GM21576 (cell line): ENCODE measurements at regions not wholly inside any gene's neighbourhood (a gene's known extent, or its start where the extent isn't known, plus 50 kb on each side); places are given as distances from the start of the nearest gene placed in this dataset.

ENCODE experiments used
- ATAC-seq: cut with Tn5 transposase; IDR thresholded peaks from one replicate; pipeline ENCODE4 v1.9.1; 2021; ENCODE audit warnings: mild to moderate bottlenecking, moderate library complexity; ENCODE audit not compliant: unreplicated experiment

DNA sequence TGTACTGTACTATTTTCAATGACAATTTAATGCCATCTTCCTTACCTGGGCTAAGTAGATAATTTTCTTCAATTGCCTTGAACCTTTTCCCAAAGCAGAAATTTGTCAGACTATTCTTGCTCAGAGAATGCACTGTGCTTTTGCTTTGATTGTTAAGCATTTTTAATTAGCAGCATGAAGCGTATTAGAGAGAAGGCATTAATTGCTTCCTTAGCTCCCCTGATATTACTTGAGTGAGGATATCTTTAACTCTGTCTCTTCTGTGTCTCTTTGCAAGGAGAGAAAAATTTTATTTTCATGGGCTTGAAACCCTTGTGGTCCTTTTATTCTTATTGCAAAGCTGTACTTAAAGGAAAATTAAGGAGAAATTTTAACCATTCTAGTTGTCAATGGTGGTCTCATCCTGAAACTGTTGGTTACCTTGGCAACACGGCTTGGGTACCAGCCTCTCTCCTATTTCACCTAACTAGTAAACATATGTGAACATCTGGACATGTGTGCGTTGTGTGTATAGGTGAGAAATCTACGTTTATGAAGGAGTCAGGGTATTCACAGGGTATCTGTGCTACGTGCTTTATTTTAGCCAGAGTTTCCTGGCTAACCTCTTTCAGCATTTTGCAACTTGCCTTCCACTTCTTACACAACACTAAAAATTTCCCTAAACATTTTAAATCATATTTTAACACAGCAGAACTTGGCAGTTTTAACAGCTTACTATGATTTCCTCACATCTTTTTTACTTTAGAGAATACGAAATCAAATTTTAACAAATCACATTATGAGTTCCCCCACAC, 225.5 kb downstream of the KLF5 start:
- ATAC-seq: no peak

DNA sequence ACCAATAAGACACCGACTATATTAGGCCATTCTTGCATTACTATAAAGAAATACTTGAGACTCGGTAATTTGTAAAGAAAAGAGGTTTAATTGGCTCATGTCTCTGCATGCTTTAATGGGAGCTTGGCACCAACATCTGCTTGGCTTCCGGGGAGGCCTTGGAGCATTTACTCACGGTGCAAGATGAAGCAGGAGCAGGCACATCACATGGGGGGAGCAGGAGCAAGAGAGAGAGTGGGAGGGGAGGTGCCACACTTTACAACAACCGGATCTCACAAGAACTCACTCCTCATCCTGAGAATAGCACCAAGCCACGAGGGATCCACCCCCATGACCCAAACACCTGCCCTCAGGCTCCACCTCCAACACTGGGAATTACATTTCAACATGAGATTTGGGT, 224.8 kb downstream of the KLF5 start:
- ATAC-seq: no peak

DNA sequence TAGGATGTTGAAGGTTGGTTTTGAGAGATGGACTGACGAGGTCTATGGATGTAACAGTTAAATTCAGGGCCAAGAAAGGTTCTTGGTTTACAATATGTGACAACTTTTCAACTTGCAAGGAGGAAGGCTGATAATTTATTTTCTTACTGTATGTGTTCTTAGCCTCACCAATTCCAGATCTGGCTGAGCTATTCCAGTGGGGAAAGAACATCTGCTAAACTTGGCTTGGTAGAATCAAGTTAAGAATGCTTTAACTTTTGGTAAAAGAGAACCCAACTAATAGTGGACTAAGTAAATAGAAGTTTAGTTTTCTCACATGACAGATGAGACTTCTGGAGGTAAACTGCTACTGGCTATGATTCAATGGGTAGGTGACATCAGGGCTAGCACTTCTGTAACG, 222.9 kb downstream of the KLF5 start:
- no peak for ATAC-seq

DNA sequence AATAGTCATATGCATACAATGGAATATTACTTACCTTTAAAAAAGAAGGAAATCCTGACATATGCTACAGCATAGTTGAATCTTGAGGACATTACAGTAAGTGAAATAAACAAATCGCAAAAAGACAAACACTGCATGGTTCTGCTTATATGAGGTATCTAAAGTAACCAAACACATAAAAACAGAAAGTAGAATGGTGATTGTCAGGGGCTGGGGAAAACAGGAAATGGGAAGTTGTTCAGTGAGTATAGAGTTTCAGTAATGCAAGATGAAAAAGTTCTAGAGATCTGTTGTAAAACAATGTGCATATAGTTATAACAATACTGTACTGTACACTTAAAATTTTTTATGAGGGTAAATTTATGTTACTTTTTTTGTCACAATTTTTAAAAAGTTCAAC, 219.4 kb downstream of the KLF5 start:
- no peak for ATAC-seq

DNA sequence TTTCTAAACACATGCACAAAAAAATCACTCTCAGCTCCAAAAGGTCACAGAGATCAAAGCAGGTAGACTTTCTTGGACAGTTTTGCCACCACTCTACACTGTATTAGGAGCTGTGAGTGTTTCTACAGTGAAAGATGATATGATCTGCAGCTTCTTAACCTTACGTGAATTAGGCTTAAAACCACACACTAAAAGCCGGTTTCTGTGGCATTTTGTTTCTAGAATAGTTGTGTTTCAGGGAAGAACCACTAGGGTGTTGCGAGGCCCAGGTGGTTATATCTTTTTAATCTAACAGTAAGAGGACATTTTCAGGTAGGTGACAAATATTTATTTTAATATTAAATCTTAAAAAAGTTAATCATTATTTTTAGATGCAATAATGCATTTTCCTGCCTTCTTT, 216.4 kb downstream of the KLF5 start:
- ATAC-seq: no peak

DNA sequence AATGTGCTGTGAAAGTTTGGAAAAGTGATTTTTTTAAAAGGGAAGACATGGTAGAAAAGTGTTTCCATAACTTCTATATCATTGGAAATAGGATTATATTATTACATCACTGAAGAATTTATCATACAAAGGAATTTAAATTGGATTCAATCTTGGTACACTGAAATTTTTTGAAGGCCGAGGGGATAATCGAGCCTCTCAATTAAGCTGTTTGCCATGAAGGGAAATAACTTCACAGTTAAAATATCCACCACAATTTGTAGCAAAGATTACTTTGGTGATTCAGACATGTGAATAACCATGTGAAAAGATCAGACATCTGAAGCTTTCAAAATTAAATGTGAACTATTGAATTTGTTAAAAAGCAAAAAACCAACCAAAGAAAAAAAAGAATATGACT, 215.3 kb downstream of the KLF5 start:
- no peak for ATAC-seq

DNA sequence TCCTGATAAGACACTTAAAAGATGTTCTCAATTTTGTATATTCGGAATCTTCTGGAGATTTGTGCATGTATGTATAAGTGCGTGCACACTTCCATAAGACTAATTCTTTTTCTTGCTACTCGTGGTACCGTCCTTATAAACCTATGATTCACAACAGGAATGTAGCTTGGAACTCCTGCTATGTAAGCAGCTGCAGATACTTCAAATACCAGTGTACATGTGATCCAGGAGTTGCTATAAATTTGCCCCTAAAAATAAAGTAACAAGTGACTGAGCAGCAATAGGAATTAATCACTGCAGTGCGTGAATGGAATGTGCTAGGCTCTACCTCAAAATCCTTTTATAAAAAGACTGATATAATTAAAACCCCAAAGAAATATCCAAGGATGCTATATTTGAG, 214.9 kb downstream of the KLF5 start:
- no peak for ATAC-seq

DNA sequence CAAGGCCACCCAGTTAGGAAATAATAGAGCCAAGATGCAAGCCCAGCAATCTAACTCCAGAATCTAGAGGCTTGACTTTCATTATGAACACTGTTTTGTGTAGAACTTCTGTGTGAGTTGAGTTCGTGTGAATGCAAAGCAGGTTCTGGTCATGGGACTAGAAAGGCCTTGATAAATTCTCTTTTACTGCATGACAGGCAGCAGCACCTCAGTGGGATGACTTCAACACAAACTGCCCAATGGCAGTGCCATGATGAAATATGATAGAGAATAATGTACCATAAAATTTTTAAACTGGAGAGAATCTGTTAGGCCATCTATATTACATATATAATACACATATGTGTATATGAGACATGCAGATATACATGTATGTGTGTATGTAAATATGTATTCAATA, 214.5 kb downstream of the KLF5 start:
- ATAC-seq: no peak

DNA sequence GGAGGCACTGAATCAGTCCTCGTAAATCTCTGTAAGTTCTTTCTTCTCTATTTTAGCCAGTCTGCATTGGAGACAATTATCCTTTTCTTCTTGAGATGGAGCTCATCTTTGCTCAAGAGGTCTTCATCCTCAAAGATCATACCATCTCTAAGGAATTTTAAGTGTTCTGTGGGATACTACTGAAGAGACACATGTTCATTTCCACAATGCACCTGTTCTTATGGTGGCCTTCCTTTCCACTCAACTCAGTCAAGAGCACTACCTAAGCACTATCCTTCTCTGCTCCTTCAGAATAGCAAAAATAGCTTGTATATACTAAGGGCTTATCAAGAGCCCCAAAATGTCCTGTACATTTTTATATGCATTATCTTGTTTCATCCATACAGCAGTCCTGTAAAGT, 214.0 kb downstream of the KLF5 start:
- no peak for ATAC-seq

DNA sequence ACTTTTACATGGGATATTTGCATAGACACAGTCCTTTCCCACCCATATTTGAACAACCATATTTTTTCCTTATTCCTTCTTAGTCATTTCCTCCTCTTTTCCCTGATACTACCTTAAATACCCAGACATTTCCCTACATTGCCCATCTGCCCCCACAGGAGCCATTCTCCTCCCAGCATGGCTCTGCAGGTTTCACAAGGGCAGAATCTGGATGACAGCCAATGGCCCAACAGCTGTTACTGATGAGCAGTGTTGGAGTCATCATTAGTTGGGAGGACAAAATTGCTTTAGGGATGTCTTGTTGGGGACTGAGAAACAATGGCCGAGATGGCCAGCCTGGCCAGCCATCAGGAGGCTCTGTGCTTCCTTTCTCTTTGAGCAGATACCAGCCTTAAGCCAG, 209.5 kb downstream of the KLF5 start:
- no peak for ATAC-seq

DNA sequence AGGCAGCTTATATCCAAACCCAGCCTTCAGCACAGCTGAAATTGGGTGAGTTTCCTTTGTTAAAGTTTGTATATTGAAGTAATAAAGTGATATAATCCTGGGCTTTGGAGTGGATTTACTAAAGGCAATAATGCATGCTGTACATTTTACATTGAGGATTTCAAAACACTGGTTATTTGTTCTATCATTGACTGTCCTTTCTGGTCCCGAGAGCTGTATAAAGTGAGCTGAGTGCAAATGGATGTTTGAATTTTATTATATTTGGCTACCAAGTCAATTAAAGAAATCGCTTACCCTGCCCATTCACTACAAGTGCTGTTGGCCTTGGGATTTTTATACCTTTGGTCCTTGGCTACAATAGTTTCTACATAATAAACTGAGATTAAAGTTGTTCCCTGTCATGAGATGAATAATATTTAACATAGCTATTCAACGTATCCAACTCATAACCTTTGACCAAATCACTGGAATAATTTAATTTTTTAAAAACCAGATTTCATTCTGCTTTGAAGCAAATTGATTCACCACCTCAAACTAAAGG, 207.9 kb downstream of the KLF5 start:
- no peak for ATAC-seq

DNA sequence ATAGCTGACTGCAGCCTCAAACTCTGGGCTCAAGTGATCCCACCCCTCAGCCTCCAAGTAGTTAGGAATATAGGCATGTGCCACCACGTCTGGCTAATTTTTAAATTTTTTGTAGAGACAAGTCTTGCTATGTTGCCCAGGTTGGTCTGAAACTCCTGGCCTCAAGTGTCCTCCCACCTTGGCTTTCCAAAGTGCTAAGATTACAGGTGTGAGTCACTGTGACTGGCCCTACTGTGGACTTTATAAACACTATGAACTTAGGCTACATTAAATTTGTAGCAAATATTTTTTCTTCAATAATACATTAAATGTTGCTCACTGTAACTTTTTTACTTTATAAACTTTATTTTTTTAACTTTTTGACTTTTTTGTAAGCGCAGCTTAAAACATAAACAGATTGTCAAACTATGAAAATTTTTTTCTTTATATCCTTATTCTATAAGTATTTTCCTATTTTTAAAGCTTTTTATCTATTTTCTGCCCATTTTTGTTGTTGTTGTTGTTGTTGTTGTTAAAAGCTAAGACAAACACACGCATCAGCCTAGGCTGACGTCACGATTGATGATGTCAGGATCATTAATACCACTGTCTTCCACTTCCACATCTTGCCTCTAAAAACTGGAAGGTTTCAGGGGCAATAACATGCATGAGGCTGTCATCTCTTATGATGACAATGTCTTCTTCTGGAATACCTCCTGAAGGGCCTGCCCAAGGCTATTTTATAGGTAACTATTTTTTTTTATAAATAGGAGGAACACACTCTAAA, 204.2 kb downstream of the KLF5 start:
- ATAC-seq: no peak

DNA sequence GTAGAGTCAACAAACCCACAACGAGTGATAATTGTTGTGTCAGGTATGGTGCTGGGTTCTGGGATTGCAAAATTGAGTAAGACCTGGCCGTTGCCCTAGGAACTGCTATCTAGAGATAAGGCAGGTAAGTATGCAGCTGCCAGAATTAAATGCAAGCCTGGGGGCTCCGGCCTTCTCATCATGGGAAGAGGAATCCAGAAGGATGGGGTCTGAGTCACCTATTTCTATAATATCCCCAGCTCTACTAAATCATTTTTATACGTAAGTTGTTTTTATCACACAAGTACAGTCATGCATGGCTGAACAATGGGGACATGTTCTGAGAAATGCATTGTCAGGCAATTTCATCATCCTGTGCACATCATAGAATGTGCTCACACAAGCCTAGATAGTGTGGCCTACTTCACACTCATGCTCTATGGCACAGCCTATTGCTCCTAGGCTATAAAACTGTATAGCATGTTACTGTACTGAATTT, 203.0 kb downstream of the KLF5 start:
- ATAC-seq: no peak

DNA sequence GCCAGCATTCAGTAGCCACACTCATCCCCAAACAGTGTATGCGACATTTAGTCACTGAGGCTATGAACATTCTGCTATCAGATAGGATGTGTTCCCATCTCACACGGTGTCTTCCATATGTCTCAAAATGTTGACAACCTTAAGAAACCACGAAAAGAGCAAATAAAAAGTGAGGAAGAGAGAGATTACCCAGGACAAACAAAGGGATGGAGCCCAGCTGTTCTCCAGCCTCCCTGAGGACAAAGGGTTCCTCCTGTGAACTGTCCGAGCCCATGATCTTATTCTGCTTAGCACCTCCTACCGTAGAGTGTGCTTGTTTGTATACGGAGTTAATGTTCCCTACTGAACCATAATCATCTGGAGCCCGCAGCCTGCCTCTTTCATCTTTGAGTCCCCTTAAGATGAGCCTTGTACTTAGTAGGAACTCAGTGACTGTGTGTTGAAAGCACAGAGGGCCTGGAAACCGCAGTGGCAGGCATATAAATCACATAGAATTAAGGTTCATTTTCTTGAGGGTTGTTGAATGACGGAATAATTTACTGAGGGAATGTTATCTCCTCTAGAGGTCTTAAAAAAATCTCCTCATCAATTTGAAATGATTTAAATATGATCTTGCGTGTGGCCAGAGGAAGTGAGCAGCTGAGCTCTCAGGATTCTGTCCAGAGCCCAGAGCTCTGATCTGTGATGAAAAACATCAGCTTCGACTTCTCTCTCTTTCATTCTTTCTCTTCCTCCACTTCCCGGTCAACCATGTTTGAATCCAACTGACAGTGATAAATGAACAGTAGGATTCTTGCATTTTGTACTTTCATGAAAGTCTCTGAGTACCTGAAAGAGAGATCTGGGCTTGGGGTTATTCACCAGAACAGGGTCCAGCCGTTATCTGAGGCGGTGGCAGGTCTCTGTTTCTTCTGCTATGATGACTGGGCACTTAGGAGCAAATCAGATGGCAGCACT, 200.5 kb downstream of the KLF5 start:
- no peak for ATAC-seq

DNA sequence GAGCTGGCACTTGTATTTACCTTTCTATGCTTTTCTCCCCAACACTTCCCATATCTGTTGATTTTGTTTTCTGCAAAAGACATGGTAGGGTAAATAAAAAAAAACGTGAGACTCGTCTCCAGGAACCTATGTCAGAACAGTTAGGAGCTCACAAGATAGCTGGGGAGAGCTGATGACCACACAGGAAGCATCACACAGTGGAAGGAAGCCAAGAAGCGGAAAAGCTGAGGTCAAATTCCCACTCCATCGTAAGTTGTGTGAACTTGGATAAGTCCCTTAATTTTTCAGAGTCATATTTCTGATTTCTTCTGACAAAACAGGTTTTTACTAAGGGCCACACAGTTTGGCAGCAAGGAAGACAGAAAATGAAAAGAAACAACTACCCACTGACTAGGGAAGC, 199.6 kb downstream of the KLF5 start:
- no peak for ATAC-seq

DNA sequence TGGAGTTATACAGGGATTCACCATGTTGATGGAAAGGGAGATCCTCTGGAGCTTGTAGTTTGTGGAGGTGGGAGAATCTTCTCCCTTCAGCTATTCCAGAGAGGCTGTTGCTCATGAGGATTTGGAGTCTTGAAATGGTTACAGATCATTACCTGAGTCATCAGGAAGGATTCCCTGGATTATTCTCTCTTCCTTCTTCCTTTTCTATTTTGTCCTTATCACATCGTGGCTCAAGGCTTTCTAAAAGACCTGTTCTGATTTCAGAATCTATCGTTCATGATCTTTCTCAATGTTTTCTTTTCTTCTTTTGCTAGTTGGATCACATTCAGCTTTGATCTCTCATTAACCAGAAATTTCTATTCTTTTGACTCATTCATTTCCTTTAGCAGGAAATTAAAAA, 196.0 kb downstream of the KLF5 start:
- ATAC-seq: no peak

DNA sequence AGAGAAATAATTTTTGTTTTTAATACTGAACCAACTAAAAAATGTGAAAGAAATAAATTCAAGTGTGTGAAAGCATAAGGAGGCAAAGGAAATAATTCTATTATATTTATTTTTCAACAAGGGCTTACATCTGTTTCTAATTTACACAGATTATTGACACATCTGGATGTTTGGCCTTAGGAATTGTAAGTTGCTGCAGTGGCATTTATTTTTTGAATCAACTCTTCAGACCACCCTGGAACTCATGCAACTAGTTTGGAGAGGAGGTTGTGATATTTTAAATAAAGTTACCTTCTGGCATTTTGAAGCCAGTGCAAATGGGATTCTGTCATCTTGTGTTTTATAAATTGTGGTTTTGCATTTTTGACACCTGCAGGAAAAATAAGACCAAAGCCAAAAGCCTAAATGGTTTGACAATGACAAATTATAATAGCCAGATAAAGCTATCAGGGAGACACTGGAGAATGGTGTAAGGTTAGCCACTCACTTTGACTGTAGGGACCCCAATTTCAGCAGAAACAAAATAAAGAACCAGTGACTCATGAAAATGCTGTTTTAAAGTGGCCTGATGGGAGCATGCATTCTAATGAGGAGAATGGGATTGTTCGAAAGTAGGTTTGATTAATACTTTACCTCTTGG, 192.9 kb downstream of the KLF5 start:
- ATAC-seq: no peak

DNA sequence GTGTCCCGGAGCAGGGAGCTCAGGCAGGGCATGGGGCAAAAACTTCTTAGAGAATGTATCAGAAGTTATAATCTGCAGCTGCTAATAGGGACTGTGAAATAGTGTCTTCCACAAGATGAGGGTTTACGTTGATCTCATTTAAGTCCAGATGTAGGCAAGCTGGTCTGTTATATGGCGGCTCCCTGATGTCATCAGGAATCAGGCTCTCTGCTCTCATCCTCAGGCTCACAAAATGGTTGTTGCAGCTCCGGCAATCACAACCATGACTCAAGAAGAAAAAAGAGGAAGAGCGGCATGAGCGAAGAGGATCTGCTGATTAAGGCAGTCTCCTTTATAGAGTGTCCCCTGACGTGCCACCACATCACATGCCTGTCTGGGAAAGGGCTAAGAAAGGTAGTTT, 191.3 kb downstream of the KLF5 start:
- ATAC-seq: no peak

DNA sequence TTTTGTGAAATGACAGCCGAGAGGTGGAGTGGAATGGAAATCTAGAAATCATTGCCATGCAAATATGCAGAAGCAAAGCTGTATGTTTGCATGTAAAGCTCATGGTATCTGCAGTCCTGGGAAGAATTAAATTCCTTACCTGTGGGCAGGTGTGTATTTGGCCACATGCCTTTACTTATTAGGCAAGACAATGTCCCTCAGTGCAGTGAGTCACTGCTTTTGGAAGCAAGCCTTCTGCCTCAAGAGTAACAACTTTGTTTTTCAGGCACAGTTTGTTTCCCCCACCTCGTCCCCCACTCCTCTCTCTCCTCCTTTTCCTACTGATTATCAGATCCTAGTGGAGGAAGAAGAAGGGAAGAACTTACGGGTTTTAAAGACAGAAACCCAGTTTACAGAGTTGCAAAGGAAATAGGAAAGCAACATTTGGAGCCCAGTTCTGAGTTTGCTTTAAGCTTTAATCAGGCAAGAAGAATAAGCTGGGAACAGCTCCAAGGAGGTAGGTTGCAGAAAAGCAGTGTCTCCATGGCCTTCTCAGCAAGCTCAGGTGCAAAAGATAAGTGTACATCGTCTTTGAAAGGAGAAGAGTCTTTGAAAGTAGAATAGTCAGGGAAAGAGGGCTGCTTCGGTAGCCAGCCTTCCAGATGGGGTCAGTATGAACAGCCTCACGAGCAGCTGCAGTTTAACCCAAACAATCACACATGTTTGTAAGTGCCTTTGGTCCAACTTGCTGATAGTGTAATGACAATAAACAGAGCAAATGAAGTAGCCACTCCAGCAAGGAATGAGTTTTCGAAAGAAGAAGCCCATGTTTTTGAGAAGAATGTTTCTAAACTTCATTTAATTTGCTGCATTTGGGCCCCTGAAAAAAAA, 190.1 kb downstream of the KLF5 start:
- ATAC-seq: no peak

DNA sequence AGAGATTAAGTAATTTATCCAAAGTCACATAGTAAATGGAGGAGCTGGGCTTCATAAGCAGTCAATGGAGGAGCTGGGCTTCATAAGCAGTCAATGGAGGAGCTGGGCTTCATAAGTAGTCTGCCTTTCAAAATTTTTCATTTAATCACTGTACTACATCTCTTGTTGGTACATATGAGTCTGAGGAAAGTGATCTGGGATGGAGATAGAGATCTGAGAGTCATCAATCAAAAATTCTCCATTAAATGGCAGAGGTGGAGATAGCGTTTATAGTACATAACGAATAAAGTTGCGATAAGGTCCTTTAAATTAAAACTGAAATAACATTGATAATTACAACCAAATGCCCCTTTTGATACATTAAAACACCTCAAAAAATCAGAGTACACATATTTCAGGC, 189.3 kb downstream of the KLF5 start:
- no peak for ATAC-seq
